ENCODE measurements at regions not wholly inside any gene's neighbourhood (a gene's known extent, or its start where the extent isn't known, plus 50 kb on each side); places are given as distances from the start of the nearest gene placed in this dataset.

GRCh38 chr10:78367751-78368150, 334.1 kb downstream of the RPS24 start:
- DNase-seq (ENCODE audit: low spot score) = no peak

- DNase-seq (ENCODE audit: low spot score) = no peak
Observed at GRCh38 chr10:78371136-78371535, 337.5 kb downstream of the RPS24 start.

GRCh38 chr10:78372806-78373205, 339.1 kb downstream of the RPS24 start:
- no peak for DNase-seq (ENCODE audit: low spot score)

DNA sequence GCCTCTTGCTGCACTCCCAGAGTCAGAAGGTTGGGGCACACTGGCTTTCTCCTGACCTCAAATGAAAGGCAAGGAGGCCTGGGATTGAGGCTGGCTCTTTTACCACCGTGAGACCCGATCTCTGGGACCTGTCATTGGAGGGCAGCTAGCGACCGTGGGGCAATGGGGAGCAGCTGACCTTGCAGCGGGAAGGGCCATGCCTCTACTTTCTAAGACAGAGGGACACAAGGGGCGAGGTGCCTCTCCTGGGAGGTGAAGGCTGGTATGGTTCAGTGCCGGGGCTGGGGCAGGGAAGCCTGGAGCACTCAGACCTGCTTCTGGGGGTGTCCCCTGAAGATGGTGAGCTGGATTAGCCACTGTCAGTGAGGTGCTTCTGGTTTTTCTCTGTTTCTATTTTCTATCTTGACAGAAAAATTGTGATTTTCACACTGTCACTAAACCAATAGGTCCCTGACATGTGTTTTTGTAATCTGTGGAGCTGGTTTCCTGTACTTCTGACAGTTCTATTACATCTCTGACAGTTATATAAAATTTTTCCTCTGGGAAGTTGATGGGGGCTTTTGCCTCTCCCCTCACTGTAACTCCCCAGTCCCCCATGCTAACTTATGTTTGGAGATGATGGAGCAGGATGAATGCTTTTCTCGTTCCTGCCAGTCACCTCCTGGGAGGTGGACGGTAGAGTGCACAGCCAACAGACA, 340.8 kb downstream of the RPS24 start:
- no peak for DNase-seq (ENCODE audit: low spot score)

DNA sequence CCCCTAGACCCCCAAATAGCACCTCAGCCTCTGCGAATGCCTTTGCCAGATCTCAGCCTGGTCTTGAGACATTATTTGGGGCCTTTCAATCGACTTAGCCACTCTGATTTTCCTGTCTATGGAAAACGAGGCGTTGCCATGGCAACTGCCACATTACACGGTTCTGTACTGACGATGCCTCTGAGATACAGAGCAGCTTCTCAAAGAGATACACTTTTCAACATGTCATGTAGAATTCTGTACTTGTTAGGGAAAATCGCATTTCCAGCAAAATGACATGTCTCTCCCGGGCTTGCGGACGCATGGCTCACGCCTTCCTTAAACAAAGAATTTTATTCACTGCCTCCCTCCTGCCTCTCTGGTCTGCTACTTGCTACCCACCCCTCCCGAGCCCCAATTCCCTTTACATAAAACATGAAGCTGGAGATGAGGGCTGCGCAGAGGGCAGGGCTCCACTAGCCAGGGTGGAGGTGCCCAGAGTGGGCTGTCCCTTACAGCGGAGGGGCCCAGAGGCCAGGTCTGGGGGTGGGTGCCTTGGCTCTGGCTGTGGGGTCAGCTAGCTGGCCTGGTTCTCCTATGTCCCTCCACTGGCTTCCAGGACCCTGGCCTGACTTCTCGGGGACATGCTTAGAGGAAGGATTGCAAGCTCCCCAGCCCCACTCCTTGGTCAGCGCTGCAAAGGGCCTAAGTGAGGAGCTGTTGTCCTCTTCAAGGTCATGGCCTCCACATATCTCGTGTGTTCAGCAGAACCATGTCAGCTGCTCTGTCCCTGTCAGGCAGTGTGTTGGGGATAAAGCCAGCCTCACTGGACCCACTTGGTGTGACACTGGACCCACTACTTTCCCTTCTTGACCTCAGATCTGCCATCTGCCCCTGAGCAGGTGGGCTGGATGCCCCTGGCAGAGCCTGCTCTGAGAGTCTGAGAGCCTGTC, 342.5 kb downstream of the RPS24 start:
- DNase-seq (ENCODE audit: low spot score) = no peak

GRCh38 chr10:78377356-78377755, 343.7 kb downstream of the RPS24 start:
- DNase-seq (ENCODE audit: low spot score) = no peak

DNA sequence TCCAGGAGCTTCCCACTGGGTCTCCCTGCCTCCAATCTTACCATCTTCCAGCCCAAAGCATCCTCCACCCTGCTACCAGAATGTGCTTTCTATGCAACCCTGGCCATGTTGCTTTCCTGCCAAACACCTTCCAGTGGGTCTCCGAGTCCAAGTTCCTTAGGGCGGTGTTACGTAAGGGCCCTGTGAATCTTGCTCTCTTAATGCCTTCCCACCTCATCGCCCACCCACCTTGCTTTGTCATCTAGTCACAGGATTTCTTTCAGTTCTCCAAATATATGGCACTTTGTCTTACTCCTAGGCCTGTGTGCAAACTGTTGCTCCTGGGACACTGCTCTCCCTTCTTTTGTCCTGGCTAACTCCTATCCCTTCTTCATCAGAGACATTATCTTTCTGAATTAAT, 344.5 kb downstream of the RPS24 start:
- no peak for DNase-seq (ENCODE audit: low spot score)

GRCh38 chr10:78381107-78381506, 347.4 kb downstream of the RPS24 start:
- DNase-seq (ENCODE audit: low spot score) = no peak

- no peak for DNase-seq (ENCODE audit: low spot score)
Observed at GRCh38 chr10:78382047-78382446, 348.4 kb downstream of the RPS24 start.

GRCh38 chr10:78382772-78383171, 349.1 kb downstream of the RPS24 start:
- DNase-seq (ENCODE audit: low spot score) = no peak

GRCh38 chr10:78383378-78384048, 349.9 kb downstream of the RPS24 start:
- no peak for DNase-seq (ENCODE audit: low spot score)

DNA sequence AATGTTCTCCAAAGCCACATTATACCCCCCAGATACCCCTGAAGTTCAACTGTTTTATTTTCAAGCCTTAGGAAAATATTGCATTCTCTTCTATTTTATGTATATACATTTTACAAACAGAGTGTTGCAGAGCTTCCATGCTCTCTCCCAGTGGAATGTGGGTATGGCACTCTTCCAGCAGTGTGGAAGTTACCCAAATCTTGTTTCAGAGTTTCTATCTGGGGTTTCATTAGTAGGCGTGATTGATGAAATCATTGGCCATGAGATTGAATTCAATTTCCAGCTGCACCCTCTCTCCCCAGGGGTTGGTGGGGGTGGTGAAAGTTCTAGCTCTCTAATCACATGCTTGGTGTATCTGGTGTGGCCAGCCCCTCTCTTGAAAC, 350.4 kb downstream of the RPS24 start:
- no peak for DNase-seq (ENCODE audit: low spot score)

DNA sequence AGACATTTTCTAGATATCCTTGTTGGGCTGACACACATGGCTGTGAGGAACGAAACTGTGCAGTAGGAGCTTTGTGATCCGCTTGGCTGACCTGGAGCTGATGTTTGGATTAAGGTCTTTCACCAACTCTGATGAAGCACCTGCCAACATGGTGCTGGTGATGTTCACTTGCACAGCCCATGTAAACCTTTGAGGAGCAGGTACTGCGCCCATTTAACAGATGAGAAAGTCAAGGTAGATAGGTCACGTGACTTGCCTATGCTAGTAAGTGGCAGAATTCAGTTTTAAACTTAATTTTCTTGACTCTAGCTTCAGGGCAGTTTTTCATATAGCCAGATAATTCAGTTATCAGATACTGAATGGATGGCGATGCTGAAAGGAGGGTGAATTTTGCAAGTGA, 351.9 kb downstream of the RPS24 start:
- no peak for DNase-seq (ENCODE audit: low spot score)

DNA sequence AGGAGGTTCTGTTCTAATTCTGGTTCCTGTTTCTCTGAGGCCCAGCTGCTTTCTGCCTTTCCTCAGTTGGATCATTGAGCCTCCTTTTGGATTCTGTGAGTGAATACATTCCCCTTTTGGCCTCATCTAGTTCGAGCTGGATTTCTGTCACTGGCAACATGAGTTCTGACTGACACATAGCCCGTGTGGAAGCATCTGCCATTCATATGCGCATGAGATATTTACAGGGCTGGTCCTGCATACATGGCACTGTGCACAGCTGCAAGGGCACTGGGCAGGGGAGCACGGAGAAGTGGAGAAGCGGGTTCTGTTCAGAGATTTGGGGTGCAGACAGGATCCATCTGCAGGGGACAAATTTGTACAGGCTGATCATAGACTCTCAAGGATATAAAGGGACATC, 352.8 kb downstream of the RPS24 start:
- DNase-seq (ENCODE audit: low spot score) = no peak

DNA sequence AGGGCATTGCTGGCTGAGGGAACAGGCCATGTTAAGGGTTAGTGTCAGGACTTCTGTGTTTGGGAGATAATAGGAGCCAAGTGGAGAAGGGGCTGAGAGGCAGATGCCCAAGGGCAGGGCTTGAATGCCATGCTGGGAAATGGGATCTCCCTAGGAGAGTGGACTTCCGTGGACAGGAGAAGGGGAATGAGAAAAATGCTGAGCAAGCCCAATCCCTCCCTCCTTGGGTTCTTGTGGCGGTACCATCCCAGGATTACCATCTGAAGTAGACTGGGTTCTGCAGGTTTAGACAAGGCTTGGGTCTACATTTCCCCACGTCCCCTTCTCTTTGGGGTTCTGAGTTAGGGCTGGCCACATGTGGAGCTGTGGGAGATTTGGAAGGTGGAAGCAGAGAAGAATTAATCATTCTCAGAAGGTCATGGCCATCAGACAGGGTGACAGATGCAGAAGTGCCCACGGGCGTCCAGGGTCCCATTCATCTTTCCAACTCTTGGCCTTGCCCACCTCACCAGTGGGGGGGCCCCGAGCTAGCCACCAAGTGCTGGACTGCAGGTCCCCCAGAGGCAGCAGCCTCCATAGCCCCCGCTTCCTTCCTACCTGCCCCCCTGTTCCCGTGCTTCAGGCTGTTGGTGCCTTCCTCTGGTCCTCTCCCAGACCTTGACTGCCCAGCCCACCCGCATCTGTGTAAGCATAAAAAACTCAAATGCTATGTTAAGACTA, 354.8 kb downstream of the RPS24 start:
- DNase-seq (ENCODE audit: low spot score) = no peak

- no peak for DNase-seq (ENCODE audit: low spot score)
Observed at GRCh38 chr10:78389419-78389818, 355.8 kb downstream of the RPS24 start.

DNA sequence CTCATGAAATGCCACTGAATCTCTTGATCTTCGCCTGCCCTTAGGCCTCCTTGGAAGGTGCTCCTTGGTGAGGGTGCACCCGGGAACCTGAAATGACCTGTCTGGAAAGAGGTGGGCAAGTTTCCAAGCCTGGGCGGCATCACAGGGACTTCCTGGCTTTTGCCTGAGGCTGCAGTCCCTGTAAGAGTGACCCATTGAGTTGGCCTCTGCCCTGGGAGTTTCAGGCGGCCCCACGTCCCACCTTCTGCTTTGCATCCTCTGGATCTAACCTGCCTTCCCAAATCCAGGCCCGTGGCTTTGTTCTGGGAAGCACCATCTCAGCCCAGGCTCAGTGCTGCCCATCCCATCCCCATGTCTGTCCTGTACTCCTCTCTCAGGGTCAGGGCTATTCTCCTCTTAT, 356.4 kb downstream of the RPS24 start:
- no peak for DNase-seq (ENCODE audit: low spot score)

DNA sequence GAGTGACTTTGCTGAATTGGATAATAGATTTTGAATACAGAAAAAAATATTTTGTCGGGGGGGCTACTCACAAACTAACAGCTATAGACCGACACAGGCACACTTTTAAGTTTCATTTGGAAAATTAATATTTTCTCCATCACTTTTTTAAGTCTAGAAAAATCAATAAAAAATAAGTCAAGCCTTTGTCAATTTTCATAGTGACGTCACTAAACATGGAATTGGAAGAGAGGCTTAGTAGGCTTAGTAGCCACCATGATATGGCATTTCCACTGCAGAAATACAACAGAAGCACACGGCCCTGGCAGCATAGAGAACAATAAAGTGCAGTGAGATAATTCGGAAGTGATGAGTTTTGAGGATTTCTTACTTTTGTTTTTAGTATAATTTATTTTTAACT, 357.2 kb downstream of the RPS24 start:
- no peak for DNase-seq (ENCODE audit: low spot score)

DNA sequence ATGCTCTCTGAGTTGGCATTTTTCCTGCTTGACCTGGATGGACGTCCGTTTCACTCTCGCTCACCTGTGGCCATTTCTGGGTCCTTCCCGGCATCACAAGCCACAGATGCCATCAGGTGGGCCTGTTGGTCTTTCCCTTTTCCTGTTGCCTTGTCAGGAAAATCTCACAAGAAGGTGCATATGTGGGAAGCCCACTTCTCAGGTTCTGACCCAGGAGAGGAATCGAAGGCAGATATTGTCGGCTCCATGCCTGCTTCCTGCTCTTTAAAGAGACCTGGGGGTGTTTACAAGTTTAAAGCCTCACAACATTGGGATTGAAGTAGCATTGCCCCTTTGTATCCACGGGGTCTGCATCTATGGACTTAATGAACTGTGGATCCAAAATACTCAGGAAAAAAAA, 357.9 kb downstream of the RPS24 start:
- DNase-seq (ENCODE audit: low spot score) = no peak

GRCh38 chr10:78392197-78392596, 358.5 kb downstream of the RPS24 start:
- no peak for DNase-seq (ENCODE audit: low spot score)

- DNase-seq (ENCODE audit: low spot score) = no peak
Observed at GRCh38 chr10:78393094-78393493, 359.4 kb downstream of the RPS24 start.

DNA sequence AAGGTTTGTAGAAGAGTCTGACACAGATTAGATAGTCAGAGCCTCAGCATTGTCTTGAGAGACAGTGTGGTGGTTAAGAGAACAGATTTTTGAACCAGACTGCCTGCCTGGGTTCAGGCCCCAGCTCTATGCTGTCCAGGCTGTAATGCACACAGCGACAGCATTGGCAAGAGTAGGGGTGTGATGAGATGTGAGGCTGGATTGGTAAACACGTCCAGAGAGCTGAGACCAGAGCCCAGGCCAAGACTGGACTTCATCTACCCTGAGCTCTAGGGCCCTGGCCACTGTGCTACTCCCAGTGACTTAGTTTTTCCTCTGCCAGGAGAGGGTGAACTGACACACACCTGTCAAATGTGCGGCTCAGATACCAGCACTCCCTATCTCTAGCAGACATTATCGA, 360.4 kb downstream of the RPS24 start:
- no peak for DNase-seq (ENCODE audit: low spot score)

All from COLO829 (cell line).